Calu3 (cell line): ENCODE measurements at regions not wholly inside any gene's neighbourhood (a gene's known extent, or its start where the extent isn't known, plus 50 kb on each side); places are given as distances from the start of the nearest gene placed in this dataset.

Experiments used
- BruUV-seq: library from RNA; stranded (reverse); fragments of 400-500 nt; replicated peaks from 2 replicates; lab custom pipeline; 2021; lab: Mats Ljungman, UMichigan
- CTCF ChIA-PET: fragments of 300-600 bp; sonication (Branson Sonifier 250); formaldehyde crosslinking; loops from one replicate; lab custom pipeline; 2022; ENCODE audit warnings: antibody characterized with exemption; lab: Charles Lee
- DNase-seq: peaks from one replicate; pipeline ENCODE4 v3.0.0; 2022
- H3K27ac Mint-ChIP-seq: one replicate; pipeline ENCODE4 v1.8.0; 2022; ENCODE audit warnings: mixed read lengths; ENCODE audit not compliant: unreplicated experiment
- H3K27me3 Mint-ChIP-seq: one replicate; pipeline ENCODE4 v1.8.0; 2022; ENCODE audit warnings: mixed read lengths; ENCODE audit not compliant: unreplicated experiment
- H3K36me3 Mint-ChIP-seq: one replicate; pipeline ENCODE4 v1.8.0; 2022; ENCODE audit warnings: mild to moderate bottlenecking, moderate library complexity, mixed read lengths; ENCODE audit not compliant: insufficient read depth, unreplicated experiment
- H3K4me1 Mint-ChIP-seq: one replicate; pipeline ENCODE4 v1.8.0; 2022; ENCODE audit warnings: mild to moderate bottlenecking, low read depth, mixed read lengths; ENCODE audit not compliant: unreplicated experiment
- H3K4me3 Mint-ChIP-seq: one replicate; pipeline ENCODE4 v1.8.0; 2022; ENCODE audit warnings: mild to moderate bottlenecking, low read depth, moderate library complexity, mixed read lengths; ENCODE audit not compliant: unreplicated experiment
- H3K9me3 Mint-ChIP-seq: one replicate; pipeline ENCODE4 v1.8.0; 2022; ENCODE audit warnings: low read depth, mixed read lengths; ENCODE audit not compliant: unreplicated experiment
- CTCF ChIP-seq: fragments of 200-600 bp; IDR thresholded peaks from one replicate; pipeline ENCODE4 v1.8.0; 2022; ENCODE audit warnings: antibody characterized with exemption; ENCODE audit not compliant: unreplicated experiment
- intact Hi-C: fragments of 100-400 bp; cut with micrococcal nuclease; formaldehyde crosslinking; loops from one replicate; pipeline ENCODE4 v1.10.0; 2022; ENCODE audit not compliant: unreplicated experiment

- Mint-ChIP-seq H3K4me1 (peaks cover 17% of the 10 kb centered on the region), H3K27me3 (no peaks in the 10 kb centered on the region), H3K4me3 (no peak overlapping the region), H3K9me3 (no peaks in the 10 kb centered on the region), H3K36me3 (no peaks in the 10 kb centered on the region), H3K27ac (no peak overlapping the region)
- BruUV-seq = no TSS peak
- intact Hi-C loops = no loop called here
- TF ChIP-seq CTCF = no peak
- DNase-seq = no peak
- CTCF ChIA-PET = interaction anchor here (0.7 to 1.7 kb wide), 4 partner anchors 8 to 160 kb away, joined by 3 read pairs; no protein-coding TSS in a partner anchor
Measured at GRCh38 chr5:116371431-116371830, 203.2 kb downstream of the SEMA6A start.

- Mint-ChIP-seq H3K4me3 (no peak overlapping the region), H3K9me3 (no peaks in the 10 kb centered on the region), H3K27ac (no peak overlapping the region), H3K36me3 (no peaks in the 10 kb centered on the region), H3K27me3 (no peaks in the 10 kb centered on the region), H3K4me1 (peaks cover 14% of the 10 kb centered on the region)
- TF ChIP-seq CTCF = no peak
- CTCF ChIA-PET = interaction anchor here (0.8 to 1.7 kb wide), 4 partner anchors 8 to 159 kb away, joined by 3 read pairs; no protein-coding TSS in a partner anchor
- DNase-seq = no peak
- intact Hi-C loops = no loop called here
- no TSS peak for BruUV-seq
Measured at GRCh38 chr5:116370886-116371285, 203.7 kb downstream of the SEMA6A start.

- DNase-seq = no peak
- CTCF ChIA-PET = interaction anchor here (0.8 to 1.7 kb wide), 3 partner anchors 12 to 99 kb away, joined by 3 read pairs; no protein-coding TSS in a partner anchor
- Mint-ChIP-seq H3K27me3 (no peaks in the 10 kb centered on the region), H3K9me3 (no peaks in the 10 kb centered on the region), H3K36me3 (no peaks in the 10 kb centered on the region), H3K4me3 (no peak overlapping the region), H3K27ac (no peak overlapping the region), H3K4me1 (peaks cover 14% of the 10 kb centered on the region)
- BruUV-seq = no TSS peak
- TF ChIP-seq CTCF = no peak
- intact Hi-C loops = no loop called here
Measured at GRCh38 chr5:116370149-116370548, 204.5 kb downstream of the SEMA6A start.

- Mint-ChIP-seq H3K36me3 (peaks cover 7% of the 10 kb centered on the region), H3K9me3 (no peaks in the 10 kb centered on the region), H3K27me3 (no peaks in the 10 kb centered on the region), H3K4me3 (no peak overlapping the region), H3K27ac (no peak overlapping the region), H3K4me1 (peaks cover 10% of the 10 kb centered on the region)
- TF ChIP-seq CTCF = no peak
- CTCF ChIA-PET = no interaction called here
- no TSS peak for BruUV-seq
- intact Hi-C loops = no loop called here
- no peak for DNase-seq
Measured at GRCh38 chr5:116365006-116365496, 209.6 kb downstream of the SEMA6A start.
